ENCODE measurements at regions not wholly inside any gene's neighbourhood (a gene's known extent, or its start where the extent isn't known, plus 50 kb on each side); places are given as distances from the start of the nearest gene placed in this dataset.

DNA sequence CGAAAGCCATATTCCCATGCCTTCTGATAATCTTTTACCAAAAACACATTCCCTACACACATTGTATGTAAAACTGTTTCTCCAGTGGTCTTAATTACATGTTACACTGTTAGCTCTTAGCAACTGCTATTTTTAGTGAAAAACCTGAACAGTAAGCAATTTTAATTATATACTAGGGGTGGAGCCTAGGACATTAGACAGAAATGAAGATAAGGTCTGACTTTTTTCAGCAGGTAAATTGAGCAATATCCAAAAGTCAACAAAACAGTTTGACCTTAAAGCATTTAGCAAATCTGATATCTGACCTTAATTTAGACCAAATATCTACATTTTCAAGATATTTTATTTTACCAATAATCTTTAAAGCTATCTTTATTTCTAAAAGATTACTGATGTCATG lies 60.2 kb downstream of the PDE6H start:
- intact Hi-C loops (cut with DNase I), result no loop called here
- DNase-seq (ENCODE audit: low spot score), result no peak

DNA sequence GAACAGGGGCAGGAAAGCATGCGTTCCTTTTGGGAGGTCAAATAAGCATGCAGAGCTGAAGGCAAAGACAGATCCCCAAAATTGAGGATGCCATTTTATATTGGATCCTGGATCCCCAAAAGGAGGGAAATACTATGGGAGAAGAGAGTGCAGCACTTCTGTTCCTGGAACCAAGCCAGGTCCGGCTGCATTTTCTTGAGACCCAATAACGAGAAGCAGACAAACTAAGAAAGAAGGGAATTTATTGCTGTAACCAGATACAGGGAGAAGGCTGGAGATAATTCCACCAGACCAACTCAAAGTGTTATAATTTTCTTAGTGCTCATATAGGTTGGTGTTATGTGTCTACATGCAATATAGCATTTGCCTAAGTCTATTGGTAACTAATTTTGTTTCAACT lies 60.8 kb downstream of the PDE6H start:
- intact Hi-C loops (cut with DNase I), result no loop called here
- no peak for DNase-seq (ENCODE audit: low spot score)

DNA sequence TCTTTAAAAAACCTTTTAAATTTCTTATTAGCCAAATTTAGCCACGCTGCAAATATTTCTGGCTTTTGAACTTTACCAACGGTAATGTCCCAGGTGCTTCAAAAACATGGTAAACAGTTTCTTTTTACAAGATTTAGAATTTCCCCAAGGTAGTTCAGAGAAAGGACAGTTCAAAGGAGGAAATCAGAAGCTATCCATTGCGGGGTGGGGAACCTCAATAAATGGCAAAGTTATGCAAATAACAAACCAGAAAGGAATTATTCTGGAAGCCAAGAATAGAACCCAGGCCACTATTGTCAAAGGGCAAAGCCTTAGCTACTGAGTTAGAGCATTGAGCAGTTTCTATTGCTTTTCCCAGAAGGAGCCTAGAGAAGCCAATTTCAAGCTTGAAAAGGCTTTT lies 62.3 kb downstream of the PDE6H start:
- intact Hi-C loops (cut with DNase I), result no loop called here
- DNase-seq (ENCODE audit: low spot score), result no peak

DNA sequence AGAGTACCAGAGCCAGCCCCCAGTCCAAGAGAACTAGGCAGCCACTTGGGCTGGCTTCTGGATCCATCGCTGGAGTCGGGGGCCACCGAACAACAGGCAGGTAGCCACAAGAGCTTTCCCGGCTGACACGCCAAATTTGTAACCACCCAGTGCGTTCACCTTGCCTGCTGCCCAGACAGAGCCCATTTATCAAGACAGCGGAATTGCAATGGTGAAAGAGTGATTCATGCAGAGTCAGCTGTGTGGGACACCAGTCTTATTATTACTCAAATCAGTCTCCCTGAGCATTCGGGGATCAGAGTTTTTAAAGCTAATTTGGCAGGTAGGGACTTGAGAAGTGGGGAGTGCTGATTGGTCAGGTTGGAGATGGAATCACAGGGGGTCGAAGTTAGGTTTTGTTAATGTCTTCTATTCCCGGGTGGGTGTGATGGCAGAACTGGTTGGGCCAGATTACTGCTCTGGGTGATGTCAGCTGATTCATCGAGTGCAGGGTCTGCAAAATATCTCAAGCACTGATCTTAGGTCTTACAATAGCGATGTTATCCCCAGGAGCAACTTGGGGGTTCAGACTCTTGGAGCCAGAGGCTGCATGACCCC lies 64.3 kb downstream of the PDE6H start:
- no peak for DNase-seq (ENCODE audit: low spot score)
- intact Hi-C loops (cut with DNase I), result no loop called here

DNA sequence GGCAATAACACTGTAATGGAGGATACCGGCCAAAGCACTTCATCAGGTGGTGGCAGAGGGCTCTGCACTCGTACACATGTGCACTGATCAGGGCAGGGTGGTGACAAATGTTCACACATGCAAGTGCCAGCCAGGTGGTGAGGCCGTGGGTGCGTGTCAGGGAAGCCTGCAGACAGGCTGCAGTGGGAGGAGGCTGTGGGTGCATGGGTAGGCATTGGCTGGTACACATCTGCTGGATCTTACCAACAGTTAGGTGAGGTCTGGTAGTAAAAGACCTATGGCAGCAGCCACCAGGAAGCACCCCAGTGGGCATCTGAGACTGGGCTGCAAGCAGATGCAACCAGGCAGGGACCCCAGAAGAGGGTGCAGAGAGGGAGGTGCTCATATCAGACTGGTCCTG lies 65.3 kb downstream of the PDE6H start:
- intact Hi-C loops (cut with DNase I), result no loop called here
- DNase-seq (ENCODE audit: low spot score), result no peak

DNA sequence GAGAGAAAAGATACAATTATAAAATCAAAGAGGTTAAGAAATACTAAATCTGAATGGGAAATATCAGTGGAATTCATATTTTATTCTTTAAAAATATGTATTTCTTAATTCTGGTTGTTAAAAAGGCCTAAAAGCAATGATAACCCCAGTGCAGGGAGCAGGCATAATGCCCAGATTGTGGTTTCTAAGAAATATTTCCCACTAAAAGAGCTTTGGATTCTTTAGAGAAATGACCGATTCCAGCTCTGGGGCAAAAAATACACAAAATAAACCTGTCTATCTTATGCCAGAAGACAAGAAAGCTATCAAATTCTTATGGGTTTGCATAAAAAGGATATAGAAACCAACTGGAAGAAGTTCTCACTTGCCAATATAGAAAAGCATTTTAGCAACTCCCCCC lies 71.6 kb downstream of the PDE6H start:
- intact Hi-C loops (cut with DNase I), result no loop called here
- no peak for DNase-seq (ENCODE audit: low spot score)

DNA sequence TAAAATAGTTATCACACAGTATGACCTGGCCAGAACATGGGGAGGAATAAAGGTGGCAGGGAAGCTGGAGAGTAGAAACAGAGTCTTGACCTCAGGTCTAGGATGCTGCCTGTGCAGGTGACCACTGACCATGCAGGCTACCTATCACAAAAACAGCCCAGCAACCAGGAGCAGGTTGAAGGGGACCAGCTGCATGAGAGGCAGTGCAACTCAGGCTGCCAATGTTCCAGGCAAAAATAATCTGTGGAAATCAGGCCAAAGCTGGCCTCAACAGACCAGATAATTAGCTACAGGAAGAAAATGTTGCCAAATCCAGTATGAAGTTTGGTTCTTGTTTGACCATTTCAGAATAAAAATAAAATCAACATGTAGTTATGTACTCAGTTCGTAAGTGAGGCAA lies 72.6 kb downstream of the PDE6H start:
- intact Hi-C loops (cut with DNase I), result no loop called here
- DNase-seq (ENCODE audit: low spot score), result no peak

DNA sequence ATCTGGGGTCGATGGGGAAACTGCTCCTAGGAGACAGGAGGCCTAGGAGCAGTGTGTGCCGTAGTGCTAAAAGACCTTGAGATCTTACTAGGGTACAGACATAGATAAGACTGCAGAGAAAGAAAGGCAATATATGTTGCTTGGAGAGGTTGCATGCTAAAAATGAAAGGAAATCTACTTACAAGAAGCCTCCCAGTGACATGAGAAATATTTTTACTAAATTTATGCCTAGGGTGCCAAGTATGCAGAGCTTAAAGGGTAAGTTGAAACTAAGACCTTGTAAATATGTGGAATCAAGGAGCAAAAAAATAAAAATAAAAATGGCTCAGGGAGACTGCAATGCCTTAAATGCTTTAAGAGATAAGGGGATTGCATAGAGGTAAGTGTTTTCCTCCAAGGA lies 74.8 kb downstream of the PDE6H start:
- no peak for DNase-seq (ENCODE audit: low spot score)
- intact Hi-C loops (cut with DNase I), result no loop called here

DNA sequence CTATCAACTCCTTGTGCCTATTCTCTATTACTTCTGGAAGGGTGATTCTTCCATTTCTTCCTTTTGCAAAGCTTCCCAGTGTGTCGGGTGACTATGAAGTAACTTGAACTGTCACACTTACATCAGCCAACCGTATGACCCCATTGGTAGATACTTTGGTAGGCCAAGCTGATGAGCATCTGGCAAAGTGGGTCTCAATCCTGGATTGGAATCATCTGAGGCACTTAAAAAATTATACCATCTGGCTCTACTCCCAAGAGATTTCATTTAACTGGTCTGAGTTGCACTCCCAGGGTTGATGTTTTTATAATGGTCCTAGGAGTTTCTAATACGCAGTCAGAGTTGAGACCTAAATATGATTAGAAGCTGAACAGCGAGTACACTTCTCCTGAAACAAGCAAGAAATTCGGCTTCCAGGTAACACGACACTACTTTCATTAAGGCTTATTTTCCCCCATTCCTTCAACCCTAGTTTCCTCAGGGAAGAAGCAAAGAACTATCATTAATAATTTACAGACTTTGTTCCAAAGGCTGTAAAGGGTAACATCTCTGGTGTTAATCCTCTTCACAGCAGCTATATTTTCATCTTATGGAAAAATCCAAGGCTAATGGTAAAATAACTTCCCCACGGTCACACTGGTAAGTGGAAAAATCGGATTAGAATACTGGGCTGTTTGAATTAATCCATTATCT lies 76.8 kb downstream of the PDE6H start:
- intact Hi-C loops (cut with DNase I), result no loop called here
- DNase-seq (ENCODE audit: low spot score), result no peak

DNA sequence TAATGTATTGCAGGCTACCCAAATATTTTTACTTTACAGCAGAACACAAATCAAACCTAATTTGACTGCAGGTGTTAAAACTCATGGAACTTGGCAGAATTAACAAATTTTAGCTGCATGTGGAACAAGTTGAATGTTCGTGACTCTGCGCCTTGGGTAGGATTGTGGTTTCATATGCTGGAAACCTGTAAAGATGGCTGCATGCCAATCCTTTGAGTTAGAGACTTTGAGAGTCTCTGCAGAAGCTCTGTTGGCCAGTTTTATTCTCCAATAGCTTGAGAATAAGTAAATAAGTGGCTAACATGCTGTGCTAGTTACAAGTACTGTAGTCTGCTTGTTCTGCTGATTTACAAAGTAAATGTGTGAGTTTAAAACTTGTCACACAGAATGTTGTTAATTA lies 77.8 kb downstream of the PDE6H start:
- DNase-seq (ENCODE audit: low spot score), result no peak
- intact Hi-C loops (cut with DNase I), result no loop called here

DNA sequence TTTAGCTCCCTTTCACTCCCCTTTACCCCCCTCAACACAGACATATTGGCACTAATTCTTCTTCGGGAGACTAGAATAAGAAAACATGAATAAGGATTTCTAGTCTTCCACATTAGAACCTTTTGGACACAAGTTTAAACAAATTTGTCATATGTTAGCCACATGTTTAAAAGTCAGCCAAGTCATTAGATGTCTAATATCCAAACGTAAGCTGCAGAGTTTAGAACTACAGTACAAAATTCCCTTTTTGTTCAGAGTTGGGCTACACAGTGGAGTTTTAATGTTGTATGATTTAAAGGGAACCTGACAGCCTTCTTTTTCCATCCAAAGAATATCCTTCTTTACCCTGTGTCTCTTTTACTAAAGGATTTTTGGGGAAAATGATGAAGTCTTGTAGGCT lies 79.8 kb downstream of the PDE6H start:
- no peak for DNase-seq (ENCODE audit: low spot score)
- intact Hi-C loops (cut with DNase I), result loop anchor here in 1 of 2 donors (2.0 kb wide), 1 partner anchor 36 kb away; no protein-coding TSS in a partner anchor

DNA sequence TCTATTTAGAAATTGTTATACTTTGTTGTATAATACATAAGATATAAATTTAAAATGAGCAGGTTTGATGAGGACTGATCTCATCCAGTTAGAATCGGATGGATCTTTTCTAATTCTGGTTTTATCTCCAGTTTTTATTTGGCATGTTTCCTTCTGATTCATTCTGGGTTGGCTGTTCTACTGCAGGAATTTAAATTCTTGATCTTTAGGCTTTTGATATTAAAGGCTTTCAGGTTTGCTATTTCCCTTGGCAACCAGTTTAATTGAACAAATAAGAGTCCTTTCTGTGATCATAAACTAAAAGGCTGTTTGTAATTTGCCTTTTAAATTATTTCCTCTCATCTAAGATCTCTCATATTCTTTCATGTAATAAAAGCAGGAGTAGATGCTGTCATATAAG lies 83.4 kb downstream of the PDE6H start:
- no peak for DNase-seq (ENCODE audit: low spot score)
- intact Hi-C loops (cut with DNase I), result no loop called here
